ENCODE measurements at regions not wholly inside any gene's neighbourhood (a gene's known extent, or its start where the extent isn't known, plus 50 kb on each side); places are given as distances from the start of the nearest gene placed in this dataset.

GRCh38 chr7:124553502-124553901 is 212.1 kb downstream of the GPR37 start:
- no peak overlapping the region for H3K27ac Mint-ChIP-seq
- intact Hi-C loops (cut with micrococcal nuclease): no loop called here
- no peaks in the 10 kb centered on the region for H3K4me1 Mint-ChIP-seq
- H3K36me3 ChIP-seq (ENCODE audit: control insufficient read depth, insufficient read depth, low read length): no peaks in the 10 kb centered on the region
- H3K27ac ChIP-seq (ENCODE audit: low read length): no peak overlapping the region
- DNase-seq: no peak
- H3K36me3 Mint-ChIP-seq: no peaks in the 10 kb centered on the region
- TF ChIP-seq CTCF (IDR thresholded peaks at IDR 0.05): no peak
- 82% methylated on average over 4 of the region's 4 CpGs for WGBS (ENCODE audit: insufficient coverage)
- H3K27me3 ChIP-seq (ENCODE audit: control insufficient read depth, insufficient read depth, low read length): no peaks in the 10 kb centered on the region
- no peaks in the 10 kb centered on the region for H3K4me1 ChIP-seq (ENCODE audit: control insufficient read depth, insufficient read depth, low read length)
- H3K9me3 ChIP-seq (ENCODE audit: control insufficient read depth, insufficient read depth, low read length): no peaks in the 10 kb centered on the region
- peaks cover 7 to 12% of the 10 kb centered on the region in 2 donors for H3K9me3 Mint-ChIP-seq
- no peaks in the 10 kb centered on the region for H3K27me3 Mint-ChIP-seq (ENCODE audit: low read depth in 2 of 2)
- no peak overlapping the region for H3K4me3 Mint-ChIP-seq
- ATAC-seq: no peak
- H3K4me3 ChIP-seq (ENCODE audit: low read length): no peak overlapping the region

DNA sequence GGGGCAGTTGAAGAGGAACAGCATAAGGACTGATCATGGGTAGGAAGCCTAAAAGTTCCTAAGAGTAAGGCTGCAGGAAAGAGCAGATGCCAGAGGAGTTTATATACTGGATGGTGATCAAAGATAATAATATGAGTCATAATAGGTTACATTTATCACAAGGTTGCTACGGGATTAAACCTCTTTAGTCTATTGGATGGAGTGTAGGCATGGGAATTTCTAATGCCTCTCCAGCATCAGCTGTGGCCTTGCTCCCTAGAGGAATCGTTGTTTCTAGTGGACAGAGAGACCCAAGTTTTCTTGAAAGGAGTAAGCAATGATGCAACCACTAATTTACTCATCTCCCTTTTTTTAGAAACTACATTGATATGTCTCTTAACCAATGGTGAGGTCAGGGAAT is 213.4 kb downstream of the GPR37 start:
- no peak for TF ChIP-seq CTCF (IDR thresholded peaks at IDR 0.05)
- Mint-ChIP-seq H3K4me1 (no peaks in the 10 kb centered on the region), H3K27me3 (ENCODE audit: low read depth in 2 of 2) (no peaks in the 10 kb centered on the region), H3K9me3 (peaks cover 8 to 14% of the 10 kb centered on the region in 2 donors), H3K27ac (no peak overlapping the region), H3K4me3 (no peak overlapping the region), H3K36me3 (no peaks in the 10 kb centered on the region)
- H3K27ac ChIP-seq (ENCODE audit: low read length): no peak overlapping the region
- ATAC-seq (no peak), DNase-seq (no peak)
- H3K27me3 ChIP-seq (ENCODE audit: control insufficient read depth, insufficient read depth, low read length): no peaks in the 10 kb centered on the region
- WGBS (ENCODE audit: insufficient coverage): 88% methylated on average over 1 of the region's 2 CpGs
- no peaks in the 10 kb centered on the region for H3K4me1 ChIP-seq (ENCODE audit: control insufficient read depth, insufficient read depth, low read length)
- no peaks in the 10 kb centered on the region for H3K9me3 ChIP-seq (ENCODE audit: control insufficient read depth, insufficient read depth, low read length)
- intact Hi-C loops (cut with micrococcal nuclease): no loop called here
- no peak overlapping the region for H3K4me3 ChIP-seq (ENCODE audit: low read length)
- no peaks in the 10 kb centered on the region for H3K36me3 ChIP-seq (ENCODE audit: control insufficient read depth, insufficient read depth, low read length)

- Mint-ChIP-seq H3K9me3 (peaks cover 8 to 17% of the 10 kb centered on the region in 2 donors), H3K4me3 (no peak overlapping the region), H3K27ac (no peak overlapping the region), H3K36me3 (no peaks in the 10 kb centered on the region), H3K27me3 (ENCODE audit: low read depth in 2 of 2) (no peaks in the 10 kb centered on the region), H3K4me1 (no peaks in the 10 kb centered on the region)
- intact Hi-C loops (cut with micrococcal nuclease): no loop called here
- Histone ChIP-seq H3K4me1 (ENCODE audit: control insufficient read depth, insufficient read depth, low read length) (no peaks in the 10 kb centered on the region), H3K9me3 (ENCODE audit: control insufficient read depth, insufficient read depth, low read length) (no peaks in the 10 kb centered on the region), H3K4me3 (ENCODE audit: low read length) (no peak overlapping the region), H3K27me3 (ENCODE audit: control insufficient read depth, insufficient read depth, low read length) (no peaks in the 10 kb centered on the region), H3K36me3 (ENCODE audit: control insufficient read depth, insufficient read depth, low read length) (no peaks in the 10 kb centered on the region), H3K27ac (ENCODE audit: low read length) (no peak overlapping the region)
- no peak for TF ChIP-seq CTCF (IDR thresholded peaks at IDR 0.05)
- 80% methylated on average over 1 of the region's 1 CpG for WGBS (ENCODE audit: insufficient coverage)
- DNase-seq: no peak
- no peak for ATAC-seq
Observed at GRCh38 chr7:124550036-124550435, 215.6 kb downstream of the GPR37 start.

- H3K9me3 Mint-ChIP-seq: peaks cover 7 to 9% of the 10 kb centered on the region in 2 donors
- no peaks in the 10 kb centered on the region for H3K4me1 ChIP-seq (ENCODE audit: control insufficient read depth, insufficient read depth, low read length)
- no peak overlapping the region for H3K27ac Mint-ChIP-seq
- no peaks in the 10 kb centered on the region for H3K27me3 Mint-ChIP-seq (ENCODE audit: low read depth in 2 of 2)
- no peak for ATAC-seq
- no peak overlapping the region for H3K27ac ChIP-seq (ENCODE audit: low read length)
- WGBS (ENCODE audit: insufficient coverage): 92% methylated on average over 1 of the region's 1 CpG
- no peak for TF ChIP-seq CTCF (IDR thresholded peaks at IDR 0.05)
- H3K4me3 Mint-ChIP-seq: no peak overlapping the region
- no peak overlapping the region for H3K4me3 ChIP-seq (ENCODE audit: low read length)
- no peaks in the 10 kb centered on the region for H3K9me3 ChIP-seq (ENCODE audit: control insufficient read depth, insufficient read depth, low read length)
- DNase-seq: no peak
- no peaks in the 10 kb centered on the region for H3K4me1 Mint-ChIP-seq
- no peaks in the 10 kb centered on the region for H3K36me3 Mint-ChIP-seq
- H3K27me3 ChIP-seq (ENCODE audit: control insufficient read depth, insufficient read depth, low read length): no peaks in the 10 kb centered on the region
- intact Hi-C loops (cut with micrococcal nuclease): no loop called here
- H3K36me3 ChIP-seq (ENCODE audit: control insufficient read depth, insufficient read depth, low read length): no peaks in the 10 kb centered on the region
Observed at GRCh38 chr7:124542476-124542875, 223.1 kb downstream of the GPR37 start.

Measured in natural killer cell (primary cell).